Medulla oblongata (tissue), 1 donor: ENCODE measurements at regions not wholly inside any gene's neighbourhood (a gene's known extent, or its start where the extent isn't known, plus 50 kb on each side); places are given as distances from the start of the nearest gene placed in this dataset.

Source experiments
- DNase-seq: peaks from one replicate; pipeline ENCODE4 v3.0.0-alpha.2; 2015; ENCODE audit errors: extremely low spot score

DNA sequence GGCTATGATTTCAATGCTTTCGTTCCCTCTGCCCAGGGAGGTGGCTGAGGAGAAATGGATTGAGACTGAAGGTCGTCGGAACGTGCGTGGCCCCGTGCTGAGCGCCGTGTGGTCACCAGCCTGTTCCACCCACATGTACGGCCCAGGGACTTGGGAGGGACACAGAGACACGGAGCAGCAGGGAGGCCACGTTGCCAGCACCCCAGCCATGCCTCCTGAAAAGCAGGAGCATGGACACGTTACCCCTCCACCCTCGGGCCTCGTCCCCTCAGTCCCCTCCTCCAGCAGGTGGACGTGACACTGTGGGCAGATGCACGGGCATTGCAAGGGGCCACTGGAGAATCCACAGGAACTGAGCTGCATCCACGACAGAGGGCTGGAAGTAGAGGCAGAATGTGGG, 133.1 kb upstream of the CST7 start:
- no peak for DNase-seq

- no peak for DNase-seq
These were observed 132.6 kb upstream of the CST7 start for GRCh38 chr20:24816431-24816830.

- DNase-seq: peak; percentile 23
These were observed 132.2 kb upstream of the CST7 start for GRCh38 chr20:24816907-24817306.

DNA sequence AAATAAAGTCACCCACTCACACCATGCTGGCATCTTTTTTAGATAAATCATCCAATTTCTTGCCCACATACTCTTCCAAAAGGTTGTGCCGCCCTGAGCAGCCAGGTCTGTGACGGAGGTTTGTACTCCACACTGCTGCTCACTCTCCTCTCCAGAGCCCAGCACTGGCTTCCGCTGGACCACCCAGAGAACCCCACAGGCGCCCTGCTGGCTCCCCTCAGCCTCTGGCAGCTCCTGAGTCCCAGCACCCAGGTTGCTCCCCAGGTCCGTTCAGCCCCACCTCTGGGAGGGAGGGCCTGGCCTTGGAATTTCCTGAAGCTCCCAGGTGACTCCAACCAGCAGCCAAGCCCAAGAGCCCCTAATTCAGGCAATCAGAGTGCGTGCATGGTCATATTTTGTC, 131.7 kb upstream of the CST7 start:
- DNase-seq: no peak

DNA sequence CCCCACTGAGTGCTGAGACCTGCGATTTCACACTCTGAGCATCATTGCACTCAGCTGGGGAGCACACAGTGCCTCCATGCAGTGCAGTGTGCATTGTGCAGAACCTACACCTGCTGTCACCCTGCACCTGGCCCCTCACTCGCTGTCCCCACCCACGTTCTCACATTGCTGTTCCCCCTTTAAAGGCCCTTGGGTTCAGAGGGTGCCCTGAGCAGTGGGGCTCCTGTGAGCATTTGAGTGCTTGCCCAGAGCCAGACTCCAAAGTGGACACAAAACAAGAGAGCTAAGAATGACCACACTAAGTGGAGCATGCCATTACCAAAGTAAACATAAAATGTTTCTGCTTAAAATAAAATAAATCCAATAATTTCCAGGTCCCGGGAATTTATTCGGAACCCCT, 131.0 kb upstream of the CST7 start:
- DNase-seq: no peak

- DNase-seq: no peak
These were observed 129.6 kb upstream of the CST7 start for GRCh38 chr20:24819331-24819965.

- DNase-seq: no peak
These were observed 128.7 kb upstream of the CST7 start for GRCh38 chr20:24820345-24820744.

DNA sequence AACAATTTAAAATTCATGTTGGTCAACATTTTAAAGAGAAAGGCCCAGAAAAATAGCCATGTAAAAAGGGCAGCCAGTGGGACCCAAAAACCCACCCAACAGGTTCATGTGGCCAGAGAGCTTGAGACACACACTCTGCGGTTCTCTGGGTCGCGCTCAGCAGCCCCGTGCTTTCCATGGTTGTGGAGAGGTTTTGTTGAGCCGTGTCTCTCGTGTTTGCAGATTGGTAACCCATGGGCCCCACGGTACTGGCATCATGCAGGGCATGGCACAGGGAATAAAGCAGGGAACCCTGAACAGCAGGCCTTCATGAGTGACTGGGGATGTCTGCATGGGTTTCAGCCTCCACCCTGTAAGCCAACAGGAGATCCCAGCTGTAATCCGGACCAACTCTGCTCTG, 127.7 kb upstream of the CST7 start:
- no peak for DNase-seq

GRCh38 chr20:24823176-24823784, 125.8 kb upstream of the CST7 start:
- DNase-seq: no peak

GRCh38 chr20:24823989-24824693, 124.9 kb upstream of the CST7 start:
- DNase-seq: no peak

DNA sequence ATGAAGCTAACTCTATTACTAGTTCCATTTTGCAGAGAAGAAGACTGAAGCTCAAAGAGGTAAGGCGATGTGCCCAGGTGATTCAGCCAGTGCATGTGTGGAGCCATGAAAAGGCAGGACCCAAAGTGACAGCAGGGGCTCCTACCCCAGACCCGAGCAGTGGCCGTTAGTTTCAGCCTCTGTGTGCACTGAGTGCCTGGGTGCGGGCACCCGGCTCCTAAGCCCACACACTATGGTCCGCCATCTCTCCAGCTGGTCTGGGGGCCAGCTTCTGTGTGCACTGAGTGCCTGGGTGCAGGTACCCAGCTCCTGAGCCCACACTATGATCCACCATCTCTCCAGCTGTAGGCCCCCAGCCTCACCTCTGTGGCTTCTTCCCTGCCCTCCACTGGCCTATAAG, 123.5 kb upstream of the CST7 start:
- no peak for DNase-seq

DNA sequence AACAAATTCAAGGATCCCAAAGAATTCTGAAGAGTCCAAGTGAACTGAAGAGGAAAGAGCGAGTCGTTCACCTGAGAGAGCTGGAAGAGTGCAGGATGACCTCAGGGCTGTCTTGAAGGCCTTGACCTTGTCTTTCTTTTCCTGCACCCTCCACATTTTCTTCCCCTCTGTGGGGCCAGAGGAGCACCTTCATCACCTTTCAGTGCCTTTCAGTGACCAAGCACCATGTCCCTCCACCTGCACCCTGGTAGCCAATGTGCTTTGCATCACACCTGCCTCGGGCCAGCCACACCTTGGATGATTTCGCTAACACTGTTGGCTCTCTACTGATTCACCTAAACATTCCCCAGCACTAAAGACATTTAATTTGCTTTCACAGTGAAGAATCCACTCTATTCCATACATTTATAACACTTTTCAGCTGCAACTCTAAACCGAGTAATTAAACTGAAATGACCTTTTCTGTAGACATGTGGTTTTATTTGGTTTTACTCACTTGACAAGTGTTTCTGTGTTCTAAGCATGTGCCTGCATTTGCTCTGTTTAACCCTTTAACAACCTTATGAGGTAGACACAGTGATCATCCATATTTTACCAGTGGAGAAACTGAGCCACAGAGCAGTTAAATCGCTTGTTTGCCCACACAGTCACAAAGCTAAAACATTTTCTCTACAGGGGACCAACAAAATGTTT, 121.3 kb upstream of the CST7 start:
- DNase-seq: no peak

- no peak for DNase-seq
These were observed 119.9 kb upstream of the CST7 start for GRCh38 chr20:24828992-24829648.

- DNase-seq: no peak
These were observed 119.3 kb upstream of the CST7 start for GRCh38 chr20:24829649-24830370.

- no peak for DNase-seq
These were observed 118.4 kb upstream of the CST7 start for GRCh38 chr20:24830649-24831048.

DNA sequence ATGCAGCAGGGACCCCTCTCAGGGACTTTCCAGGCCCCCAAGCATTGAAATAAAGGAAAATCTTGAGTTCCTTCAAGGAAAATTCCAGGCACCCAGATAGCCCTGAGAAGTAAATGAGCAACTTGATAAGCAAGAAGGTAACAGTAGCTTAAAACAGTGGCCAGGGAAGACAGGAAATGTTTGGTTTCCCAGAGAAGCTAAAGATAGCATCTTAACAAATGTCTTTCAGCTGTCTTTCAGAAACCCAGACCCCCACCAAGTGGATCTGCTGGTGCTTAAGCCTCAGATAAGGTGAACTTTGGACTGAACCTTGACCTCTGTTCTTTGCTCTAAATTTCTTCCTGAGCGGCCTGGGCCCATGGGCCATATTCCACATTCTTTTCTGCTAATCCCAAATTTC, 117.8 kb upstream of the CST7 start:
- no peak for DNase-seq

GRCh38 chr20:24832518-24832917, 116.6 kb upstream of the CST7 start:
- DNase-seq: no peak

DNA sequence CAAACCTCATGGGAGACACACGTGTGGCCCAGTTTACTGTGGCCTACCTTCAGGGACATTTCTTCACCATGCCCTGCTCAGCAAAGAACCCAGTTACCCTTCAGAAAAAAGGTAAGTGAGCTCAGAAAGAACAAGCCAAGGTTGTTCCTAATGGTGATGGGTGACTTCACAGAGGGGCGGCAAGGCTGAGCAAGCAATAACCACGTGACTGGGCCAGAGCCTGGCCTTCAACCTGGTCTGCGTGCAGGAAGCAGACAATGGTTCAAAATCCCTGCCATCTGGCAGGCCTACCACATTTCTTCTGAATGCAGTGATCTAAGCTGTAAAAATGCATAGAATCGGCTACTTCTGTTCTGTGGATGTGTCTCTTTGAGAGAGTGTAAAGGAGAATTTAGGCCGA, 115.5 kb upstream of the CST7 start:
- no peak for DNase-seq

- DNase-seq: no peak
These were observed 114.8 kb upstream of the CST7 start for GRCh38 chr20:24834310-24834709.

DNA sequence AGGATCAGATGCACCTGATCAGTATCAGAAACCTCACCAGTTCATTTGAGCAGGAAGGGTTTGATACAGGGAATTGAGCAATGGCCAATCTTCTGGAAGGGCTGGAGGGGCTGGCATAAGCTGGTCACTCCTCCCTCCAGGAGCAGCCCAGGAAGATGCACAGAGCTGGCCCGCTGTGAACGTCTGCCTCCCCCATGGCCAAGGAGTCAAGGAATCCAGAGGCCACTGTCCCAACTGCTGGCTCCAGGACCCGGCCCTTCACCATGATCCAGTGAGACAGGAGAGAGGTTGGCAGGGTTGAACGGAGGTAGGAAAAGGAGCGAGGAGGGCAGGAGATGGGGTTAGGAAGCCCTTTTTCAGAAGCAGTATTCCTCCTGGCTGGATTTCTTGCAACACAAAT, 113.9 kb upstream of the CST7 start:
- DNase-seq: no peak

GRCh38 chr20:24836041-24836533, 113.0 kb upstream of the CST7 start:
- DNase-seq: no peak
